IMR-90 (cell line): ENCODE measurements at regions not wholly inside any gene's neighbourhood (a gene's known extent, or its start where the extent isn't known, plus 50 kb on each side); places are given as distances from the start of the nearest gene placed in this dataset.

Source experiments
- ATAC-seq: fragments of 200-7000 bp; cut with Tn5 transposase; 2 replicates; pipeline ENCODE4 v1.9.1; 2020; ENCODE audit warnings: low read depth, mild to moderate bottlenecking, moderate library complexity
- BruUV-seq: library from RNA; stranded (reverse); fragments of 400-500 nt; replicated peaks from 2 replicates; lab custom pipeline; 2021; lab: Mats Ljungman, UMichigan
- CTCF ChIA-PET: fragments of 300-600 bp; formaldehyde crosslinking; extraction: SDS; loops from one replicate; lab custom pipeline; 2021; ENCODE audit warnings: antibody characterized with exemption; lab: Yijun Ruan, JAX
- POLR2A ChIA-PET: fragments of 300-600 bp; sonication (Branson Sonifier 250); formaldehyde crosslinking; loops from one replicate; lab custom pipeline; 2022; ENCODE audit warnings: antibody characterized with exemption; ENCODE audit not compliant: unreplicated experiment; lab: Charles Lee
- DNase-seq: peaks from one replicate; pipeline ENCODE4 v3.0.0; 2013
- H2AFZ ChIP-seq: replicated peaks from 2 replicates; pipeline ENCODE3; 2013; ENCODE audit warnings: low read length, mild to moderate bottlenecking; ENCODE audit not compliant: poor library complexity
- H2AK5ac ChIP-seq: 2 replicates; pipeline ENCODE4 v1.6.1; 2013; ENCODE audit warnings: low read depth, low read length, inconsistent platforms
- H2AK9ac ChIP-seq: replicated peaks from 2 replicates; pipeline ENCODE3; 2013; ENCODE audit warnings: mild to moderate bottlenecking, low read depth, low read length, moderate library complexity; ENCODE audit not compliant: poor library complexity
- H2BK120ac ChIP-seq: 2 replicates; pipeline ENCODE4 v1.6.1; 2013; ENCODE audit warnings: low read depth, low read length, inconsistent platforms
- H2BK15ac ChIP-seq: 3 replicates; pipeline ENCODE4 v1.6.1; 2013; ENCODE audit warnings: low read depth, low read length, inconsistent platforms
- H2BK20ac ChIP-seq: 2 replicates; pipeline ENCODE4 v1.6.1; 2013; ENCODE audit warnings: low read depth, mild to moderate bottlenecking, inconsistent platforms, low read length, moderate library complexity
- H2BK5ac ChIP-seq: 2 replicates; pipeline ENCODE4 v1.6.1; 2013; ENCODE audit warnings: mild to moderate bottlenecking, low read depth, low read length, inconsistent platforms; ENCODE audit not compliant: poor library complexity, severe bottlenecking
- H3K14ac ChIP-seq: replicated peaks from 2 replicates; pipeline ENCODE4 v1.6.1; 2013; ENCODE audit warnings: low read depth, low read length, inconsistent platforms
- H3K18ac ChIP-seq: 2 replicates; pipeline ENCODE4 v1.6.1; 2013; ENCODE audit warnings: low read depth, low read length, control low read depth
- H3K23ac ChIP-seq: 2 replicates; pipeline ENCODE4 v1.6.1; 2013; ENCODE audit warnings: low read depth, low read length, inconsistent platforms
- H3K27ac ChIP-seq: 2 replicates; pipeline ENCODE4 v1.5.1; 2013; ENCODE audit warnings: mild to moderate bottlenecking, control low read depth, low read length; ENCODE audit not compliant: insufficient read depth
- H3K27me3 ChIP-seq: 2 replicates; pipeline ENCODE4 v1.6.1; 2013; ENCODE audit warnings: low read length; ENCODE audit not compliant: control insufficient read depth, insufficient read depth
- H3K36me3 ChIP-seq: 2 replicates; pipeline ENCODE4 v1.6.1; 2013; ENCODE audit warnings: low read length, mixed read lengths; ENCODE audit not compliant: control insufficient read depth, insufficient read depth
- H3K4ac ChIP-seq: 2 replicates; pipeline ENCODE4 v1.6.1; 2013; ENCODE audit warnings: low read depth, low read length, inconsistent platforms
- H3K4me1 ChIP-seq: 2 replicates; pipeline ENCODE4 v1.6.1; 2013; ENCODE audit warnings: low read length, mixed read lengths; ENCODE audit not compliant: control insufficient read depth, insufficient read depth
- H3K4me2 ChIP-seq: 2 replicates; pipeline ENCODE4 v1.6.1; 2013; ENCODE audit warnings: low read depth, mild to moderate bottlenecking, control low read depth, low read length, moderate library complexity
- H3K4me3 ChIP-seq: 2 replicates; pipeline ENCODE4 v1.5.1; 2013; ENCODE audit warnings: low read depth, mild to moderate bottlenecking, control low read depth, low read length, moderate library complexity; ENCODE audit not compliant: insufficient read depth
- H3K56ac ChIP-seq: 2 replicates; pipeline ENCODE4 v1.6.1; 2013; ENCODE audit warnings: low read length, inconsistent platforms; ENCODE audit not compliant: insufficient read depth; ENCODE audit errors: extremely low read depth
- H3K79me1 ChIP-seq, 2 experiments: 2 replicates each; pipeline ENCODE4 v1.6.1; 2013; ENCODE audit warnings: low read length in 2 of 2, inconsistent platforms in 1 of 2, low read depth in 1 of 2
- H3K9ac ChIP-seq: 2 replicates; pipeline ENCODE4 v1.6.1; 2013; ENCODE audit warnings: low read depth, low read length, control low read depth
- H3K9me1 ChIP-seq: 2 replicates; pipeline ENCODE4 v1.6.1; 2013; ENCODE audit warnings: low read length, inconsistent platforms; ENCODE audit not compliant: insufficient read depth
- H3K9me3 ChIP-seq: 2 replicates; pipeline ENCODE4 v1.6.1; 2013; ENCODE audit warnings: low read length; ENCODE audit not compliant: control insufficient read depth, insufficient read depth
- H4K20me1 ChIP-seq: 2 replicates; pipeline ENCODE4 v1.6.1; 2013; ENCODE audit warnings: low read length, inconsistent platforms; ENCODE audit not compliant: insufficient read depth
- H4K5ac ChIP-seq: 2 replicates; pipeline ENCODE4 v1.6.1; 2013; ENCODE audit warnings: mild to moderate bottlenecking, low read depth, low read length, control low read depth
- H4K8ac ChIP-seq, 2 experiments: 2 replicates each; pipeline ENCODE4 v1.6.1; 2013; ENCODE audit warnings: low read depth in 2 of 2, low read length in 2 of 2, control low read depth in 1 of 2, inconsistent platforms in 1 of 2
- H4K91ac ChIP-seq: 2 replicates; pipeline ENCODE4 v1.6.1; 2013; ENCODE audit warnings: low read depth, low read length, inconsistent platforms; ENCODE audit not compliant: insufficient read depth
- FOS ChIP-seq: fragments of 150-350 bp; IDR thresholded peaks from 2 replicates; pipeline ENCODE4 v1.6.1; 2016; ENCODE audit warnings: low read depth, low read length
- MAZ ChIP-seq: IDR thresholded peaks from 2 replicates; pipeline ENCODE4 v1.6.1; 2012; ENCODE audit warnings: low read depth, mild to moderate bottlenecking, low read length, improper control_type of control experiment, moderate library complexity, borderline replicate concordance
- MXI1 ChIP-seq: IDR thresholded peaks from 2 replicates; pipeline ENCODE4 v1.6.1; 2012; ENCODE audit warnings: low read depth, mild to moderate bottlenecking, low read length, moderate library complexity, borderline replicate concordance
- NFE2L2 ChIP-seq: fragments of 150-350 bp; IDR thresholded peaks from 2 replicates; pipeline ENCODE4 v1.6.1; 2016; ENCODE audit warnings: low read depth, mild to moderate bottlenecking, low read length
- POLR2A ChIP-seq: IDR thresholded peaks from 2 replicates; pipeline ENCODE4 v1.6.1; 2012; ENCODE audit warnings: mild to moderate bottlenecking, low read depth, low read length
- RFX5 ChIP-seq: IDR thresholded peaks from 2 replicates; pipeline ENCODE4 v1.8.0; 2012; ENCODE audit warnings: low read depth, mild to moderate bottlenecking, low read length, moderate library complexity
- WGBS, 2 experiments: methylation state at CpG; one replicate each; pipeline versions ENCODE4 v1.1.5 to v1.1.7; 2013; ENCODE audit warnings: missing lambda C conversion rate in 2 of 2; ENCODE audit not compliant: insufficient read length in 1 of 2; ENCODE audit errors: extremely low coverage in 2 of 2; 5-methylcytosine and 5-hydroxymethylcytosine counted together
- dilution Hi-C: fragments of 300-500 bp; cut with HindIII; formaldehyde crosslinking; loops from one replicate; pipeline ENCODE4 v1.14.3; 2018; ENCODE audit warnings: low sequenced_read_pairs; ENCODE audit not compliant: unreplicated experiment
- in situ Hi-C: fragments of 300-500 bp; cut with MboI; formaldehyde crosslinking; loops from 3 replicates; pipeline ENCODE4 v1.14.3; 2019; ENCODE audit warnings: low sequenced_read_pairs, inconsistent platforms, mixed read lengths
- intact Hi-C: fragments of 100-400 bp; cut with micrococcal nuclease; formaldehyde crosslinking; loops from 2 replicates; pipeline ENCODE4 v1.10.0; 2022
- TF ChIP-seq, protein P1 (sequence below): conservative IDR thresholded peaks from 2 replicates; pipeline ENCODE4 v1.5.1; 2012; ENCODE audit warnings: mild to moderate bottlenecking, low read depth, low read length, improper control_type of control experiment
- TF ChIP-seq, protein P2 (sequence below): fragments of 150-350 bp; IDR thresholded peaks from 2 replicates; pipeline ENCODE4 v1.6.1; 2016; ENCODE audit warnings: low read depth, mild to moderate bottlenecking, low read length, moderate library complexity, borderline replicate concordance

DNA sequence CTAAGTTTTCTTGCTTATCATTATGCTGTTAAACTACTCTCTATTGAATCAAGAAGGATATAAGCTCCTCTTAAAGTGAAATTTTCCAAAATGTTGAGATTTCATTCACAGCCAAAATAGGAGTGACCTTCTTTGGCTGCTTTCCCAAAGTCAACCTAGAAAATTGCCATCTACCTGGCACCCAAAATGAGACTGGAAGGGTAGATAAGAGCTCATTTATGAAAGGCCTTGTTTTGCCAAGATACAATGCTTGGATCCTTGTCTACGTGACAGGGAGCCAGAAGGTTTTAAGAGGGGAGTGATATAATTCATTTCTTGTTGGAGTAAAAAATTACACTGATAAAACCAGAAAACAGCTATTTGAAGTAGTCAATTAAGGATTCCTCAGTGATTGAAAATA, 287.1 kb downstream of the IZUMO3 start:
- dilution Hi-C loops (no loop called here), intact Hi-C loops (loop anchor here (10.0 kb wide), 1 partner anchor 74 kb away; no protein-coding TSS in a partner anchor), in situ Hi-C loops (no loop called here)
- H2BK120ac ChIP-seq = no peak overlapping the region
- no peak for TF ChIP-seq FOS
- no peak for TF ChIP-seq MXI1
- TF ChIP-seq, protein P1, sequence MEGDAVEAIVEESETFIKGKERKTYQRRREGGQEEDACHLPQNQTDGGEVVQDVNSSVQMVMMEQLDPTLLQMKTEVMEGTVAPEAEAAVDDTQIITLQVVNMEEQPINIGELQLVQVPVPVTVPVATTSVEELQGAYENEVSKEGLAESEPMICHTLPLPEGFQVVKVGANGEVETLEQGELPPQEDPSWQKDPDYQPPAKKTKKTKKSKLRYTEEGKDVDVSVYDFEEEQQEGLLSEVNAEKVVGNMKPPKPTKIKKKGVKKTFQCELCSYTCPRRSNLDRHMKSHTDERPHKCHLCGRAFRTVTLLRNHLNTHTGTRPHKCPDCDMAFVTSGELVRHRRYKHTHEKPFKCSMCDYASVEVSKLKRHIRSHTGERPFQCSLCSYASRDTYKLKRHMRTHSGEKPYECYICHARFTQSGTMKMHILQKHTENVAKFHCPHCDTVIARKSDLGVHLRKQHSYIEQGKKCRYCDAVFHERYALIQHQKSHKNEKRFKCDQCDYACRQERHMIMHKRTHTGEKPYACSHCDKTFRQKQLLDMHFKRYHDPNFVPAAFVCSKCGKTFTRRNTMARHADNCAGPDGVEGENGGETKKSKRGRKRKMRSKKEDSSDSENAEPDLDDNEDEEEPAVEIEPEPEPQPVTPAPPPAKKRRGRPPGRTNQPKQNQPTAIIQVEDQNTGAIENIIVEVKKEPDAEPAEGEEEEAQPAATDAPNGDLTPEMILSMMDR = no peak
- no peak for TF ChIP-seq NFE2L2
- TF ChIP-seq, protein P2, sequence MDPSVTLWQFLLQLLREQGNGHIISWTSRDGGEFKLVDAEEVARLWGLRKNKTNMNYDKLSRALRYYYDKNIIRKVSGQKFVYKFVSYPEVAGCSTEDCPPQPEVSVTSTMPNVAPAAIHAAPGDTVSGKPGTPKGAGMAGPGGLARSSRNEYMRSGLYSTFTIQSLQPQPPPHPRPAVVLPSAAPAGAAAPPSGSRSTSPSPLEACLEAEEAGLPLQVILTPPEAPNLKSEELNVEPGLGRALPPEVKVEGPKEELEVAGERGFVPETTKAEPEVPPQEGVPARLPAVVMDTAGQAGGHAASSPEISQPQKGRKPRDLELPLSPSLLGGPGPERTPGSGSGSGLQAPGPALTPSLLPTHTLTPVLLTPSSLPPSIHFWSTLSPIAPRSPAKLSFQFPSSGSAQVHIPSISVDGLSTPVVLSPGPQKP = no peak
- TF ChIP-seq POLR2A = no peak
- no peak for TF ChIP-seq RFX5
- TF ChIP-seq MAZ = no peak
- no peak overlapping the region for H3K4me3 ChIP-seq
- no peak overlapping the region for H2AFZ ChIP-seq
- ChIA-PET POLR2A (no interaction called here), CTCF (no interaction called here)
- no peaks in the 10 kb centered on the region for H4K20me1 ChIP-seq
- H3K4ac ChIP-seq = no peak overlapping the region
- H3K79me1 ChIP-seq = no peaks in the 10 kb centered on the region
- no peak overlapping the region for H2BK15ac ChIP-seq
- H2BK20ac ChIP-seq = no peak overlapping the region
- no peak overlapping the region for H3K9ac ChIP-seq
- H3K27me3 ChIP-seq = no peaks in the 10 kb centered on the region
- H4K91ac ChIP-seq = no peak overlapping the region
- no peak overlapping the region for H4K8ac ChIP-seq
- no peaks in the 10 kb centered on the region for H3K4me1 ChIP-seq
- H3K9me1 ChIP-seq = no peaks in the 10 kb centered on the region
- ATAC-seq (no peak), DNase-seq (no peak)
- H3K56ac ChIP-seq = no peak overlapping the region
- H3K9me3 ChIP-seq = no peaks in the 10 kb centered on the region; the same call in 1 of the 2 replicates
- H4K5ac ChIP-seq = no peak overlapping the region
- no peak overlapping the region for H2AK5ac ChIP-seq
- BruUV-seq = no TSS peak
- H2BK5ac ChIP-seq = no peak overlapping the region
- H3K23ac ChIP-seq = no peak overlapping the region
- WGBS, 2 experiments = no CpG with 5 or more reads among the region's 1 CpG
- no peak overlapping the region for H3K4me2 ChIP-seq
- H3K36me3 ChIP-seq = no peaks in the 10 kb centered on the region
- no peak overlapping the region for H3K14ac ChIP-seq
- no peak overlapping the region for H2AK9ac ChIP-seq
- H3K18ac ChIP-seq = no peak overlapping the region
- H3K27ac ChIP-seq = no peak overlapping the region
